Neuronal stem cell (in vitro differentiated cells): ENCODE measurements at regions not wholly inside any gene's neighbourhood (a gene's known extent, or its start where the extent isn't known, plus 50 kb on each side); places are given as distances from the start of the nearest gene placed in this dataset.

ENCODE experiments used
- DNase-seq: peaks from one replicate; pipeline ENCODE4 v3.0.0-alpha.2; 2013; ENCODE audit warnings: low spot score
- H2AFZ ChIP-seq: one replicate; pipeline ENCODE4 v1.6.1; 2013; ENCODE audit warnings: mild to moderate bottlenecking, low read length, inconsistent platforms
- H2AK5ac ChIP-seq: 2 replicates; pipeline ENCODE4 v1.6.1; 2013; ENCODE audit warnings: low read depth, mild to moderate bottlenecking, inconsistent platforms, low read length, moderate library complexity, mixed read lengths
- H2BK120ac ChIP-seq: 2 replicates; pipeline ENCODE4 v1.6.1; 2013; ENCODE audit warnings: low read depth, mild to moderate bottlenecking, inconsistent platforms, low read length, moderate library complexity, mixed read lengths
- H2BK12ac ChIP-seq: one replicate; pipeline ENCODE4 v1.6.1; 2013; ENCODE audit warnings: low read length, inconsistent platforms
- H2BK15ac ChIP-seq: 2 replicates; pipeline ENCODE4 v1.6.1; 2013; ENCODE audit warnings: mild to moderate bottlenecking, low read length, inconsistent platforms, mixed read lengths
- H2BK5ac ChIP-seq: one replicate; pipeline ENCODE4 v1.6.1; 2013; ENCODE audit warnings: inconsistent platforms, mild to moderate bottlenecking, low read length, moderate library complexity
- H3K14ac ChIP-seq: one replicate; pipeline ENCODE4 v1.6.1; 2013; ENCODE audit warnings: low read length, inconsistent platforms
- H3K18ac ChIP-seq: 2 replicates; pipeline ENCODE4 v1.6.1; 2013; ENCODE audit warnings: low read length, inconsistent platforms
- H3K23ac ChIP-seq: 2 replicates; pipeline ENCODE4 v1.6.1; 2013; ENCODE audit warnings: low read depth, mild to moderate bottlenecking, mixed read lengths, low read length, inconsistent platforms; ENCODE audit not compliant: poor library complexity
- H3K27ac ChIP-seq: replicated peaks from 3 replicates; pipeline ENCODE4 v1.5.1; 2013; ENCODE audit warnings: low read length, inconsistent platforms
- H3K27me3 ChIP-seq, 3 experiments: 2 replicates each; pipeline ENCODE4 v1.6.1; 2013; ENCODE audit warnings: low read length in 3 of 3, mild to moderate bottlenecking in 2 of 3, inconsistent platforms in 1 of 3, low read depth in 1 of 3, mixed read lengths in 1 of 3, moderate library complexity in 1 of 3; ENCODE audit not compliant: control insufficient read depth in 3 of 3, insufficient read depth in 3 of 3
- H3K36me3 ChIP-seq, 2 donors: replicated peaks in 1 of 2; 2 replicates each; pipeline ENCODE4 v1.6.1; 2013; ENCODE audit warnings: low read length in 2 of 2; ENCODE audit not compliant: control insufficient read depth in 2 of 2, insufficient read depth in 2 of 2
- H3K4ac ChIP-seq: 2 replicates; pipeline ENCODE4 v1.6.1; 2013; ENCODE audit warnings: inconsistent platforms, mild to moderate bottlenecking, low read length, moderate library complexity
- H3K4me1 ChIP-seq, 2 donors: 1 replicate in 1 of 2; 2 replicates in 1 of 2; pipeline ENCODE4 v1.6.1; 2013; ENCODE audit warnings: low read length in 2 of 2, low read depth in 1 of 2; ENCODE audit not compliant: control insufficient read depth in 2 of 2, insufficient read depth in 1 of 2
- H3K4me2 ChIP-seq: one replicate; pipeline ENCODE4 v1.6.1; 2013; ENCODE audit warnings: mild to moderate bottlenecking, low read length, inconsistent platforms; ENCODE audit not compliant: insufficient read depth, poor library complexity, severe bottlenecking
- H3K4me3 ChIP-seq, 2 donors: 2 replicates each; pipeline ENCODE4 v1.5.1; 2013; ENCODE audit warnings: low read length in 2 of 2, mild to moderate bottlenecking in 2 of 2, inconsistent platforms in 1 of 2, moderate library complexity in 1 of 2
- H3K79me1 ChIP-seq: one replicate; pipeline ENCODE4 v1.6.1; 2013; ENCODE audit warnings: low read depth, mild to moderate bottlenecking, inconsistent platforms, low read length, moderate library complexity
- H3K9ac ChIP-seq: one replicate; pipeline ENCODE4 v1.6.1; 2013; ENCODE audit warnings: mild to moderate bottlenecking, low read depth, low read length, inconsistent platforms; ENCODE audit not compliant: poor library complexity
- H3K9me3 ChIP-seq, 2 donors: replicated peaks in 1 of 2; 2 replicates each; pipeline versions ENCODE3 to v1.6.1; 2013; ENCODE audit warnings: low read length in 2 of 2, mild to moderate bottlenecking in 2 of 2, inconsistent platforms in 1 of 2, low read depth in 1 of 2, mixed read lengths in 1 of 2, moderate library complexity in 1 of 2; ENCODE audit not compliant: control insufficient read depth in 2 of 2, insufficient read depth in 1 of 2
- H4K8ac ChIP-seq: one replicate; pipeline ENCODE4 v1.6.1; 2013; ENCODE audit warnings: low read depth, mild to moderate bottlenecking, inconsistent platforms, low read length, moderate library complexity
- H4K91ac ChIP-seq: one replicate; pipeline ENCODE4 v1.6.1; 2013; ENCODE audit warnings: low read length, low read depth, mild to moderate bottlenecking, inconsistent platforms; ENCODE audit not compliant: poor library complexity
- WGBS, 2 donors: extraction: QIAGEN DNeasy Blood & Tissue Kit; methylation state at CpG; one replicate each; pipeline ENCODE4 v1.1.7; 2013; ENCODE audit warnings: missing lambda C conversion rate in 2 of 2, mixed read lengths in 1 of 2; ENCODE audit not compliant: insufficient read length in 2 of 2, insufficient replicate concordance in 1 of 2; ENCODE audit errors: extremely low coverage in 2 of 2; 5-methylcytosine and 5-hydroxymethylcytosine counted together

- no peak overlapping the region for H3K23ac ChIP-seq
- no peak overlapping the region for H3K4ac ChIP-seq
- no peak overlapping the region for H2BK12ac ChIP-seq
- peaks cover 0 to 4% of the 10 kb centered on the region in 2 donors for H3K4me1 ChIP-seq
- H3K79me1 ChIP-seq = no peaks in the 10 kb centered on the region
- no peak overlapping the region for H2AK5ac ChIP-seq
- H3K9me3 ChIP-seq = no peaks in the 10 kb centered on the region
- no peak overlapping the region for H3K4me2 ChIP-seq
- H3K4me3 ChIP-seq = no peak overlapping the region
- no peak overlapping the region for H2AFZ ChIP-seq
- no peak overlapping the region for H2BK5ac ChIP-seq
- no peak overlapping the region for H3K18ac ChIP-seq
- H2BK15ac ChIP-seq = no peak overlapping the region
- WGBS, 2 donors = no CpG with 5 or more reads among the region's 1 CpG
- H3K9ac ChIP-seq = no peak overlapping the region
- H3K14ac ChIP-seq = no peak overlapping the region
- H4K91ac ChIP-seq = no peak overlapping the region
- H3K36me3 ChIP-seq = no peaks in the 10 kb centered on the region
- no peak overlapping the region for H2BK120ac ChIP-seq
- no peak overlapping the region for H3K27ac ChIP-seq
- DNase-seq = no peak
- H3K27me3 ChIP-seq = no peaks in the 10 kb centered on the region
- H4K8ac ChIP-seq = no peak overlapping the region
Measured at GRCh38 chr7:46515844-46516590, 594.9 kb upstream of the IGFBP3 start.

GRCh38 chr7:46513447-46513848 is 592.4 kb upstream of the IGFBP3 start:
- no peak overlapping the region for H3K27ac ChIP-seq
- H4K91ac ChIP-seq = no peak overlapping the region
- no peak overlapping the region for H2AFZ ChIP-seq
- no peak overlapping the region for H3K14ac ChIP-seq
- H3K79me1 ChIP-seq = no peaks in the 10 kb centered on the region
- H3K4me3 ChIP-seq = no peak overlapping the region
- H3K9ac ChIP-seq = no peak overlapping the region
- WGBS, 2 donors = no CpG with 5 or more reads among the region's 3 CpGs
- H3K23ac ChIP-seq = no peak overlapping the region
- H2AK5ac ChIP-seq = no peak overlapping the region
- H3K27me3 ChIP-seq = no peaks in the 10 kb centered on the region
- H2BK5ac ChIP-seq = no peak overlapping the region
- DNase-seq = no peak
- H3K18ac ChIP-seq = no peak overlapping the region
- no peak overlapping the region for H4K8ac ChIP-seq
- no peaks in the 10 kb centered on the region for H3K36me3 ChIP-seq
- no peak overlapping the region for H2BK15ac ChIP-seq
- no peak overlapping the region for H3K4me2 ChIP-seq
- peaks cover 0 to 4% of the 10 kb centered on the region in 2 donors for H3K4me1 ChIP-seq
- no peak overlapping the region for H2BK12ac ChIP-seq
- no peak overlapping the region for H2BK120ac ChIP-seq
- no peak overlapping the region for H3K4ac ChIP-seq
- no peaks in the 10 kb centered on the region for H3K9me3 ChIP-seq

GRCh38 chr7:46512891-46513413 is 591.9 kb upstream of the IGFBP3 start:
- H3K27ac ChIP-seq = no peak overlapping the region
- H2AFZ ChIP-seq = no peak overlapping the region
- no peak overlapping the region for H3K14ac ChIP-seq
- H4K91ac ChIP-seq = no peak overlapping the region
- H3K36me3 ChIP-seq = no peaks in the 10 kb centered on the region
- no peaks in the 10 kb centered on the region for H3K9me3 ChIP-seq
- no peak overlapping the region for H2AK5ac ChIP-seq
- no peak overlapping the region for H3K4me3 ChIP-seq
- H2BK120ac ChIP-seq = no peak overlapping the region
- no peak for DNase-seq
- no CpG with 5 or more reads among the region's 4 CpGs for WGBS, 2 donors
- H4K8ac ChIP-seq = no peak overlapping the region
- H3K4me2 ChIP-seq = no peak overlapping the region
- H2BK12ac ChIP-seq = no peak overlapping the region
- H3K79me1 ChIP-seq = no peaks in the 10 kb centered on the region
- H3K9ac ChIP-seq = no peak overlapping the region
- H3K4me1 ChIP-seq = peaks cover 0 to 4% of the 10 kb centered on the region in 2 donors
- no peak overlapping the region for H3K4ac ChIP-seq
- no peak overlapping the region for H2BK15ac ChIP-seq
- H3K18ac ChIP-seq = no peak overlapping the region
- H3K23ac ChIP-seq = no peak overlapping the region
- no peak overlapping the region for H2BK5ac ChIP-seq
- no peaks in the 10 kb centered on the region for H3K27me3 ChIP-seq

- no peak for DNase-seq
- no peak overlapping the region for H2BK12ac ChIP-seq
- no peak overlapping the region for H2AFZ ChIP-seq
- no peak overlapping the region for H3K23ac ChIP-seq
- H3K79me1 ChIP-seq = no peaks in the 10 kb centered on the region
- no peak overlapping the region for H2BK15ac ChIP-seq
- no peak overlapping the region for H4K91ac ChIP-seq
- no peak overlapping the region for H3K9ac ChIP-seq
- H2BK5ac ChIP-seq = no peak overlapping the region
- no peaks in the 10 kb centered on the region for H3K27me3 ChIP-seq
- no peak overlapping the region for H3K14ac ChIP-seq
- H3K18ac ChIP-seq = no peak overlapping the region
- H3K9me3 ChIP-seq = no peaks in the 10 kb centered on the region
- no peak overlapping the region for H3K4me3 ChIP-seq
- H3K27ac ChIP-seq = no peak overlapping the region
- no peak overlapping the region for H2AK5ac ChIP-seq
- H4K8ac ChIP-seq = no peak overlapping the region
- H3K36me3 ChIP-seq = no peaks in the 10 kb centered on the region
- H3K4me1 ChIP-seq = peaks cover 0 to 4% of the 10 kb centered on the region in 2 donors
- H3K4me2 ChIP-seq = no peak overlapping the region
- no peak overlapping the region for H3K4ac ChIP-seq
- H2BK120ac ChIP-seq = no peak overlapping the region
- no CpG with 5 or more reads among the region's 3 CpGs for WGBS, 2 donors
Measured at GRCh38 chr7:46511442-46512215, 590.6 kb upstream of the IGFBP3 start.
